Rectal smooth muscle tissue (tissue), 1 donor: ENCODE measurements at regions not wholly inside any gene's neighbourhood (a gene's known extent, or its start where the extent isn't known, plus 50 kb on each side); places are given as distances from the start of the nearest gene placed in this dataset.
"Not testable (repeated sequence)": the region's sequence is repeated elsewhere in the genome, so short reads cannot be mapped to it uniquely, and the experiment has no call there.

Experiments
- H3K27ac ChIP-seq: one replicate; pipeline ENCODE4 v1.7.0; 2013; ENCODE audit warnings: low read depth, low read length, inconsistent platforms
- H3K27me3 ChIP-seq: one replicate; pipeline ENCODE4 v1.7.0; 2013; ENCODE audit warnings: low read length; ENCODE audit not compliant: control insufficient read depth, insufficient read depth
- H3K36me3 ChIP-seq: one replicate; pipeline ENCODE4 v1.7.0; 2013; ENCODE audit warnings: low read length; ENCODE audit not compliant: control insufficient read depth, insufficient read depth
- H3K4me1 ChIP-seq: one replicate; pipeline ENCODE4 v1.7.0; 2013; ENCODE audit warnings: low read length; ENCODE audit not compliant: control insufficient read depth, insufficient read depth
- H3K4me3 ChIP-seq: one replicate; pipeline ENCODE4 v1.7.0; 2013; ENCODE audit warnings: low read length
- H3K9ac ChIP-seq: one replicate; pipeline ENCODE4 v1.7.0; 2013; ENCODE audit warnings: low read length

GRCh38 chr20:54744097-54744496 lies 268.7 kb downstream of the DOK5 start:
- Histone ChIP-seq H3K4me3 (no peak overlapping the region), H3K9ac (no peak overlapping the region)

GRCh38 chr20:54742193-54742592 lies 266.8 kb downstream of the DOK5 start:
- Histone ChIP-seq H3K36me3 (no peaks in the 10 kb centered on the region), H3K9ac (no peak overlapping the region), H3K4me3 (no peak overlapping the region), H3K27ac (no peak overlapping the region), H3K27me3 (no peaks in the 10 kb centered on the region), H3K4me1 (no peaks in the 10 kb centered on the region)

More at GRCh38 chr20:54744097-54744496, 268.7 kb downstream of the DOK5 start:
- Histone ChIP-seq H3K27ac (no peak overlapping the region), H3K4me1 (no peaks in the 10 kb centered on the region), H3K36me3 (no peaks in the 10 kb centered on the region), H3K27me3 (no peaks in the 10 kb centered on the region)

- Histone ChIP-seq H3K4me3 (no peak overlapping the region), H3K27ac (no peak overlapping the region), H3K9ac (no peak overlapping the region), H3K27me3 (no peaks in the 10 kb centered on the region), H3K36me3 (no peaks in the 10 kb centered on the region), H3K4me1 (no peaks in the 10 kb centered on the region)
Observed at GRCh38 chr20:54736421-54736820, 261.0 kb downstream of the DOK5 start.

- Histone ChIP-seq H3K4me3 (no peak overlapping the region), H3K9ac (no peak overlapping the region), H3K27me3 (no peaks in the 10 kb centered on the region)
Observed at GRCh38 chr20:54733687-54734086, 258.3 kb downstream of the DOK5 start.

GRCh38 chr20:54727490-54727889 lies 252.1 kb downstream of the DOK5 start:
- H3K27me3 ChIP-seq = no peaks in the 10 kb centered on the region
- no peak overlapping the region for H3K9ac ChIP-seq
- H3K27ac ChIP-seq = no peak overlapping the region
- H3K4me1 ChIP-seq = no peaks in the 10 kb centered on the region
- no peaks in the 10 kb centered on the region for H3K36me3 ChIP-seq
- H3K4me3 ChIP-seq = no peak overlapping the region

More at GRCh38 chr20:54733687-54734086, 258.3 kb downstream of the DOK5 start:
- Histone ChIP-seq H3K4me1 (no peaks in the 10 kb centered on the region), H3K36me3 (no peaks in the 10 kb centered on the region), H3K27ac (no peak overlapping the region)

- no peak overlapping the region for H3K9ac ChIP-seq
- H3K4me1 ChIP-seq = no peaks in the 10 kb centered on the region
- no peaks in the 10 kb centered on the region for H3K27me3 ChIP-seq
- H3K4me3 ChIP-seq = no peak overlapping the region
- no peaks in the 10 kb centered on the region for H3K36me3 ChIP-seq
- no peak overlapping the region for H3K27ac ChIP-seq
Observed at GRCh38 chr20:54726687-54727300, 251.4 kb downstream of the DOK5 start.

- not testable (repeated sequence) for H3K36me3 ChIP-seq, H3K27ac ChIP-seq, H3K27me3 ChIP-seq, H3K4me1 ChIP-seq, H3K4me3 ChIP-seq, H3K9ac ChIP-seq
Observed at GRCh38 chr20:54725266-54725665, 249.9 kb downstream of the DOK5 start.

- no peaks in the 10 kb centered on the region for H3K4me1 ChIP-seq
- no peaks in the 10 kb centered on the region for H3K27me3 ChIP-seq
- H3K36me3 ChIP-seq = no peaks in the 10 kb centered on the region
- no peak overlapping the region for H3K27ac ChIP-seq
- H3K9ac ChIP-seq = no peak overlapping the region
- H3K4me3 ChIP-seq = no peak overlapping the region
Observed at GRCh38 chr20:54723723-54724122, 248.3 kb downstream of the DOK5 start.

GRCh38 chr20:54717983-54718382 lies 242.6 kb downstream of the DOK5 start:
- Histone ChIP-seq H3K36me3 (no peaks in the 10 kb centered on the region), H3K4me1 (no peaks in the 10 kb centered on the region), H3K4me3 (no peak overlapping the region), H3K27me3 (no peaks in the 10 kb centered on the region), H3K27ac (no peak overlapping the region), H3K9ac (no peak overlapping the region)

- Histone ChIP-seq H3K27ac (no peak overlapping the region), H3K4me1 (no peaks in the 10 kb centered on the region), H3K36me3 (no peaks in the 10 kb centered on the region), H3K4me3 (no peak overlapping the region), H3K9ac (no peak overlapping the region), H3K27me3 (no peaks in the 10 kb centered on the region)
Observed at GRCh38 chr20:54716790-54717189, 241.4 kb downstream of the DOK5 start.

- Histone ChIP-seq H3K36me3 (no peaks in the 10 kb centered on the region), H3K27ac (no peak overlapping the region), H3K4me1 (no peaks in the 10 kb centered on the region), H3K9ac (no peak overlapping the region), H3K27me3 (no peaks in the 10 kb centered on the region), H3K4me3 (no peak overlapping the region)
Observed at GRCh38 chr20:54716174-54716747, 240.9 kb downstream of the DOK5 start.

GRCh38 chr20:54714817-54715216 lies 239.4 kb downstream of the DOK5 start:
- H3K27me3 ChIP-seq = no peaks in the 10 kb centered on the region
- H3K4me3 ChIP-seq = no peak overlapping the region
- H3K27ac ChIP-seq = no peak overlapping the region
- no peaks in the 10 kb centered on the region for H3K4me1 ChIP-seq
- no peaks in the 10 kb centered on the region for H3K36me3 ChIP-seq
- no peak overlapping the region for H3K9ac ChIP-seq

- no peaks in the 10 kb centered on the region for H3K4me1 ChIP-seq
- H3K9ac ChIP-seq = no peak overlapping the region
- H3K27me3 ChIP-seq = no peaks in the 10 kb centered on the region
- no peak overlapping the region for H3K27ac ChIP-seq
- H3K36me3 ChIP-seq = no peaks in the 10 kb centered on the region
- no peak overlapping the region for H3K4me3 ChIP-seq
Observed at GRCh38 chr20:54713727-54714126, 238.3 kb downstream of the DOK5 start.
